ENCODE measurements at regions not wholly inside any gene's neighbourhood (a gene's known extent, or its start where the extent isn't known, plus 50 kb on each side); places are given as distances from the start of the nearest gene placed in this dataset.

- TF ChIP-seq ZNF217 (IDR thresholded peaks at IDR 0.05), result no peak
- TF ChIP-seq POLR2A (IDR thresholded peaks at IDR 0.05; ENCODE audit: low read depth, low read length), result no peak
- TF ChIP-seq ATF3 (IDR thresholded peaks at IDR 0.05; ENCODE audit: borderline replicate concordance, extremely low read depth, low read depth, low read length), result no peak
- TF ChIP-seq ZNF384 (IDR thresholded peaks at IDR 0.05; ENCODE audit: borderline replicate concordance, low read depth, low read length), result no peak
- no peak for TF ChIP-seq RBBP5 (conservative IDR thresholded peaks at IDR 0.05)
- TF ChIP-seq ZBED1 (IDR thresholded peaks at IDR 0.05; ENCODE audit: borderline replicate concordance), result no peak
- no peak for TF ChIP-seq DPF2 (IDR thresholded peaks at IDR 0.05)
- no peak for TF ChIP-seq POLR2AphosphoS5 (IDR thresholded peaks at IDR 0.05; ENCODE audit: low read length)
- TF ChIP-seq LARP7 (IDR thresholded peaks at IDR 0.05), result no peak
- no peak for TF ChIP-seq CTCF (IDR thresholded peaks at IDR 0.05 in 2 of 3, conservative IDR thresholded peaks at IDR 0.05 in 1 of 3; ENCODE audit: control insufficient read depth in 2 of 3, extremely low read depth in 1 of 3, insufficient read depth in 1 of 3, low read depth in 3 of 3, low read length in 3 of 3)
- TF ChIP-seq ZZZ3 (IDR thresholded peaks at IDR 0.05; ENCODE audit: control insufficient read depth, insufficient read length, low read depth), result no peak
- no peak for TF ChIP-seq BHLHE40 (IDR thresholded peaks at IDR 0.05; ENCODE audit: borderline replicate concordance in 1 of 2, low read depth in 2 of 2, low read length in 1 of 2)
- no peak for TF ChIP-seq ETV6 (conservative IDR thresholded peaks at IDR 0.05 in 1 of 2, IDR thresholded peaks at IDR 0.05 in 1 of 2; ENCODE audit: borderline replicate concordance in 1 of 2, low read depth in 1 of 2)
- H3K9me3 ChIP-seq (replicated peaks; ENCODE audit: control insufficient read depth, insufficient read depth, low read length), result no peaks in the 10 kb centered on the region
- no peak for DNase-seq (ENCODE audit: low read depth, low spot score)
- no peaks in the 10 kb centered on the region for H3K27me3 ChIP-seq (replicated peaks in 1 of 2; ENCODE audit: control insufficient read depth in 2 of 2, insufficient read depth in 2 of 2, low read length in 1 of 2)
- no peak overlapping the region for H3K4me3 ChIP-seq
- ChIA-PET SMC1A (ENCODE audit: uncharacterized antibody, unreplicated experiment) (no interaction called here), RAD21 (ENCODE audit: unreplicated experiment) (no interaction called here), CTCF (no interaction called here), POLR2A (interaction anchor here (0.6 kb wide), 1 partner anchor 748 kb away, joined by 3 read pairs; no protein-coding TSS in a partner anchor)
- no peak for ATAC-seq
- no peaks in the 10 kb centered on the region for H3K79me2 ChIP-seq (ENCODE audit: control insufficient read depth, insufficient read depth, low read length)
- WGBS (ENCODE audit: insufficient coverage, insufficient replicate concordance, low lambda C conversion rate, missing lambda C conversion rate), result 78% methylated on average over 1 of the region's 1 CpG
- H3K4me1 ChIP-seq (ENCODE audit: control insufficient read depth, insufficient read depth, low read length), result no peaks in the 10 kb centered on the region
- no peak for FAIRE-seq
- no peak overlapping the region for H3K9ac ChIP-seq (ENCODE audit: control insufficient read depth, insufficient read depth, low read length)
- in situ Hi-C loops (cut with MboI), result no loop called here
- no peaks in the 10 kb centered on the region for H3K36me3 ChIP-seq (ENCODE audit: control insufficient read depth in 2 of 2, insufficient read depth in 2 of 2, low read length in 1 of 2)
- BruUV-seq (replicated peaks), result no TSS peak
- H3K27ac ChIP-seq (ENCODE audit: control insufficient read depth, insufficient read depth), result no peak overlapping the region
- no peak overlapping the region for H2AFZ ChIP-seq (ENCODE audit: control insufficient read depth, low read depth, low read length)
- intact Hi-C loops (cut with micrococcal nuclease; ENCODE audit: unreplicated experiment), result no loop called here
- H4K20me1 ChIP-seq (ENCODE audit: control insufficient read depth, insufficient read depth), result no peaks in the 10 kb centered on the region
- H3K4me2 ChIP-seq (ENCODE audit: control insufficient read depth, insufficient read depth), result no peak overlapping the region
Measured at GRCh38 chr5:125720721-125721120, 702.5 kb upstream of the GRAMD2B start.

Data from GM12878 (cell line).